DND-41 (cell line): ENCODE measurements at regions not wholly inside any gene's neighbourhood (a gene's known extent, or its start where the extent isn't known, plus 50 kb on each side); places are given as distances from the start of the nearest gene placed in this dataset.

ENCODE experiments used
- ATAC-seq: fragments of 200-7000 bp; cut with Tn5 transposase; 3 replicates; pipeline ENCODE4 v1.9.1; 2021; ENCODE audit warnings: low read depth; ENCODE audit not compliant: insufficient read depth
- DNase-seq: peaks from one replicate; pipeline ENCODE4 v3.0.0-alpha.2; 2020
- H2AFZ ChIP-seq: 2 replicates; pipeline ENCODE4 v1.6.0; 2012; ENCODE audit warnings: low read depth, low read length
- H3K27ac ChIP-seq: 2 replicates; pipeline ENCODE4 v1.5.1; 2012; ENCODE audit warnings: low read length, inconsistent platforms
- H3K27me3 ChIP-seq: fragments of 200-600 bp; sonication (generic); 2 replicates; pipeline ENCODE4 v1.6.0; 2012; ENCODE audit warnings: low read length, mild to moderate bottlenecking, inconsistent platforms; ENCODE audit not compliant: insufficient read depth, poor library complexity
- H3K36me3 ChIP-seq: 2 replicates; pipeline ENCODE4 v1.5.1; 2012; ENCODE audit warnings: low read length, inconsistent platforms; ENCODE audit not compliant: insufficient read depth
- H3K4me1 ChIP-seq: 2 replicates; pipeline ENCODE4 v1.5.1; 2012; ENCODE audit warnings: mild to moderate bottlenecking, low read length; ENCODE audit not compliant: insufficient read depth
- H3K4me2 ChIP-seq: 2 replicates; pipeline ENCODE4 v1.6.0; 2012; ENCODE audit warnings: mild to moderate bottlenecking, moderate library complexity, low read length, inconsistent platforms; ENCODE audit not compliant: insufficient read depth
- H3K4me3 ChIP-seq, 2 experiments: fragments of 200-600 bp in 1 of 2; shearing (Covaris generic) in 1 of 2; 2 replicates each; pipeline ENCODE4 v1.5.1; 2012 to 2016; ENCODE audit warnings: inconsistent platforms in 2 of 2, low read length in 2 of 2, mild to moderate bottlenecking in 2 of 2, low read depth in 1 of 2, moderate library complexity in 1 of 2
- H3K79me2 ChIP-seq: 2 replicates; pipeline ENCODE4 v1.6.0; 2012; ENCODE audit warnings: low read length, inconsistent platforms; ENCODE audit not compliant: insufficient read depth
- H3K9ac ChIP-seq: 2 replicates; pipeline ENCODE4 v1.6.0; 2012; ENCODE audit warnings: low read depth, mild to moderate bottlenecking, inconsistent platforms, low read length, moderate library complexity
- H3K9me3 ChIP-seq: 2 replicates; pipeline ENCODE4 v1.5.1; 2012; ENCODE audit warnings: low read length, moderate library complexity, mild to moderate bottlenecking, inconsistent platforms; ENCODE audit not compliant: insufficient read depth, severe bottlenecking
- H4K20me1 ChIP-seq: 2 replicates; pipeline ENCODE4 v1.6.0; 2012; ENCODE audit warnings: low read length; ENCODE audit not compliant: insufficient read depth
- CTCF ChIP-seq: IDR thresholded peaks from 2 replicates; pipeline ENCODE4 v1.5.1; 2012; ENCODE audit warnings: borderline replicate concordance, low read length, moderate library complexity, mild to moderate bottlenecking; ENCODE audit not compliant: poor library complexity, severe bottlenecking; ENCODE audit errors: extremely low read depth
- EZH2 ChIP-seq: IDR thresholded peaks from 3 replicates; pipeline ENCODE4 v1.6.1; 2012; ENCODE audit warnings: borderline replicate concordance, low read depth, mild to moderate bottlenecking, moderate library complexity, low read length, inconsistent platforms; ENCODE audit not compliant: severe bottlenecking

- H3K36me3 ChIP-seq, result no peaks in the 10 kb centered on the region
- no peaks in the 10 kb centered on the region for H4K20me1 ChIP-seq
- H3K4me3 ChIP-seq, result no peak overlapping the region
- no peak overlapping the region for H2AFZ ChIP-seq
- no peak overlapping the region for H3K27ac ChIP-seq
- no peak for ATAC-seq
- H3K9me3 ChIP-seq, result no peaks in the 10 kb centered on the region
- H3K4me1 ChIP-seq, result no peaks in the 10 kb centered on the region
- H3K9ac ChIP-seq, result no peak overlapping the region
- H3K27me3 ChIP-seq, result no peaks in the 10 kb centered on the region
- H3K4me2 ChIP-seq, result no peak overlapping the region
- DNase-seq, result no peak
- TF ChIP-seq CTCF (no peak), EZH2 (no peak)
- no peaks in the 10 kb centered on the region for H3K79me2 ChIP-seq
Observed at GRCh38 chr12:73452672-73453469, 1084.8 kb upstream of the ATXN7L3B start.

GRCh38 chr12:73460212-73460611 lies 1077.4 kb upstream of the ATXN7L3B start:
- Histone ChIP-seq H3K36me3 (no peaks in the 10 kb centered on the region), H4K20me1 (no peaks in the 10 kb centered on the region), H3K4me1 (no peaks in the 10 kb centered on the region), H2AFZ (no peak overlapping the region), H3K4me3 (no peak overlapping the region), H3K9ac (no peak overlapping the region), H3K4me2 (no peak overlapping the region), H3K79me2 (no peaks in the 10 kb centered on the region), H3K27ac (no peak overlapping the region), H3K9me3 (no peaks in the 10 kb centered on the region), H3K27me3 (no peaks in the 10 kb centered on the region)
- no peak for ATAC-seq
- no peak for TF ChIP-seq CTCF
- no peak for TF ChIP-seq EZH2
- DNase-seq, result no peak

- TF ChIP-seq EZH2, result no peak
- TF ChIP-seq CTCF, result no peak
- H3K4me3 ChIP-seq, result no peak overlapping the region
- H3K27ac ChIP-seq, result no peak overlapping the region
- no peaks in the 10 kb centered on the region for H4K20me1 ChIP-seq
- no peak overlapping the region for H3K9ac ChIP-seq
- ATAC-seq, result no peak
- no peak overlapping the region for H3K4me2 ChIP-seq
- H3K4me1 ChIP-seq, result no peaks in the 10 kb centered on the region
- H3K36me3 ChIP-seq, result no peaks in the 10 kb centered on the region
- DNase-seq, result no peak
- no peak overlapping the region for H2AFZ ChIP-seq
- no peaks in the 10 kb centered on the region for H3K79me2 ChIP-seq
- no peaks in the 10 kb centered on the region for H3K27me3 ChIP-seq
- no peaks in the 10 kb centered on the region for H3K9me3 ChIP-seq
Observed at GRCh38 chr12:73465106-73465505, 1072.5 kb upstream of the ATXN7L3B start.
